GM18867 (cell line): ENCODE measurements at regions not wholly inside any gene's neighbourhood (a gene's known extent, or its start where the extent isn't known, plus 50 kb on each side); places are given as distances from the start of the nearest gene placed in this dataset.
"Not testable (repeated sequence)": the region's sequence is repeated elsewhere in the genome, so short reads cannot be mapped to it uniquely, and the experiment has no call there.

Experiments used
- ATAC-seq: cut with Tn5 transposase; IDR thresholded peaks from one replicate; pipeline ENCODE4 v1.9.1; 2021; ENCODE audit warnings: mild to moderate bottlenecking, moderate library complexity; ENCODE audit not compliant: unreplicated experiment

- no peak for ATAC-seq
Observed at GRCh38 chr14:89056394-89056793, 231.9 kb downstream of the TTC8 start.

- no peak for ATAC-seq
Observed at GRCh38 chr14:89058697-89059096, 234.2 kb downstream of the TTC8 start.

- no peak for ATAC-seq
Observed at GRCh38 chr14:89060191-89060590, 235.7 kb downstream of the TTC8 start.

GRCh38 chr14:89061696-89062095, 237.2 kb downstream of the TTC8 start:
- ATAC-seq: no peak

- no peak for ATAC-seq
Observed at GRCh38 chr14:89065879-89066278, 241.4 kb downstream of the TTC8 start.

GRCh38 chr14:89067293-89067972, 243.0 kb downstream of the TTC8 start:
- no peak for ATAC-seq

- no peak for ATAC-seq
Observed at GRCh38 chr14:89078021-89078795, 253.8 kb downstream of the TTC8 start.

- no peak for ATAC-seq
Observed at GRCh38 chr14:89085231-89085731, 260.8 kb downstream of the TTC8 start.

GRCh38 chr14:89085737-89086382, 261.4 kb downstream of the TTC8 start:
- no peak for ATAC-seq

GRCh38 chr14:89088530-89088929, 264.1 kb downstream of the TTC8 start:
- no peak for ATAC-seq

- ATAC-seq: no peak
Observed at GRCh38 chr14:89089330-89089729, 264.9 kb downstream of the TTC8 start.

- ATAC-seq: no peak
Observed at GRCh38 chr14:89091781-89092180, 267.3 kb downstream of the TTC8 start.

GRCh38 chr14:89093083-89093730, 268.8 kb downstream of the TTC8 start:
- ATAC-seq: no peak

- ATAC-seq: no peak
Observed at GRCh38 chr14:89095036-89095435, 270.6 kb downstream of the TTC8 start.

GRCh38 chr14:89096946-89097345, 272.5 kb downstream of the TTC8 start:
- ATAC-seq: no peak

GRCh38 chr14:89098254-89098653, 273.8 kb downstream of the TTC8 start:
- ATAC-seq: no peak

- ATAC-seq: not testable (repeated sequence)
Observed at GRCh38 chr14:89104171-89104817, 279.8 kb downstream of the TTC8 start.

GRCh38 chr14:89104861-89105260, 280.4 kb downstream of the TTC8 start:
- not testable (repeated sequence) for ATAC-seq
